GM11168 (cell line): ENCODE measurements at regions not wholly inside any gene's neighbourhood (a gene's known extent, or its start where the extent isn't known, plus 50 kb on each side); places are given as distances from the start of the nearest gene placed in this dataset.
"Not testable (repeated sequence)": the region's sequence is repeated elsewhere in the genome, so short reads cannot be mapped to it uniquely, and the experiment has no call there.

Experiments
- in situ Hi-C: fragments of 300-500 bp; cut with MboI; formaldehyde crosslinking; loops from one replicate; pipeline ENCODE4 v1.12.0; 2022; ENCODE audit warnings: low sequenced_read_pairs; ENCODE audit not compliant: unreplicated experiment

GRCh38 chr12:131395209-131395684 is 315.6 kb upstream of the SFSWAP start:
- in situ Hi-C loops: not testable (repeated sequence)

GRCh38 chr12:131395971-131396573 is 314.8 kb upstream of the SFSWAP start:
- in situ Hi-C loops: no loop called here

GRCh38 chr12:131397493-131398181 is 313.3 kb upstream of the SFSWAP start:
- in situ Hi-C loops: no loop called here

DNA sequence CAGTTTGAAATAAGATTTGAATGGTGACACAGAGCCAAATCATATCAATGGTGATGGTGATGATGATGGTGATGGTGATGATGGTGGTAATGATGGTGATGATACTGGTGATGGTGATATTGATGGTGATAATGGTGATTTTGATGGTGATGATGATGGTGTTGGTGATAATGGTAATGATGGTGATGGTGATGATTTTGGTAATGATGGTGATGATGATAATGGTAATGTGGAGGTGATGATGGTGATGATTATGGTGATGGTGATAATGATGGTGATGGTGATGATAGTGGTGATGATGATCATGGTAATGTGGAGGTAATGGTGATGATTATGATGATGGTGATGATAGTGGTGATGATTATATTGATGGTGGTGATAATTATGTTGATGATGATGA is 311.9 kb upstream of the SFSWAP start:
- in situ Hi-C loops: no loop called here

GRCh38 chr12:131400668-131401294 is 310.1 kb upstream of the SFSWAP start:
- in situ Hi-C loops: loop anchor here (5.0 kb wide), 1 partner anchor 133 kb away; no protein-coding TSS in a partner anchor

- in situ Hi-C loops: loop anchor here (5.0 kb wide), 1 partner anchor 135 kb away; no protein-coding TSS in a partner anchor
Measured at GRCh38 chr12:131401907-131402633, 308.8 kb upstream of the SFSWAP start.

- in situ Hi-C loops: loop anchor here (5.0 kb wide), 1 partner anchor 136 kb away; no protein-coding TSS in a partner anchor
Measured at GRCh38 chr12:131402781-131403396, 308.0 kb upstream of the SFSWAP start.

DNA sequence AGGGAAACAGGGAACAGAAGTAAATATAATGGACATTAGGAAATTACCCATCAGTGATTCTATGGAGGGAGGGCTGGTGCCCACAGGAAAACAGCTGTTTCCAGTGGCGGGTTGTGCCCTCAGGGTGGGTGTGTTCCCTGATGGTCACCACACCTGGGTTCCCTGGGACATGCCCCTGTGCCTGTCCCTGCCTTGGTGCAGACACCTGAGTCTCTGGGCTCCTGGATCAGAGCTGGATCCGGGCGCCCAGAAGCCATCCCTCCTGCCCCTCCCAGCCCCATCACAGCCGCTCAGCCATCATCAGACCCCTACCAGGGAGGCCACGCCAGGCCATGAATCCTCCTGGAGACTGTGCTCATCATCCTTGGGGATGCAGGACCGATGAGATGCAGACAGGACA is 307.2 kb upstream of the SFSWAP start:
- in situ Hi-C loops: loop anchor here (5.0 kb wide), 1 partner anchor 136 kb away; no protein-coding TSS in a partner anchor

DNA sequence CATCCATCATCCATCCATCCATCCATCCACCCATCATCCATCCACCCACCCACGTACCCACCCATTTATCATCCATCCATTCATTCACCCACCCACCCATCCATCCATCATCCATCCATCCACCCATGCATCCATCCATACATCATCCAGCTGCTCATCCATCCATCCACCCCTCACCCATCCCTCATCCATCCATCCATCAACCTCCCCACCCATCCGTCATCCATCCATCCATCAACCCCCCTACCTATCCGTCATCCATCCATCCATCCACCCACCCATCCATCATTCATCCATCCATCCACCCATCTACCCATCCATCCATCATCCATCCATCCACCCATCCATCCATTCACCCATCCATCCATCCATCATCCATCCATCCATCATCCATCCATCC is 306.2 kb upstream of the SFSWAP start:
- in situ Hi-C loops: loop anchor here (5.0 kb wide), 1 partner anchor 137 kb away; no protein-coding TSS in a partner anchor

GRCh38 chr12:131407221-131408035 is 303.5 kb upstream of the SFSWAP start:
- in situ Hi-C loops: no loop called here

- in situ Hi-C loops: no loop called here
Measured at GRCh38 chr12:131408036-131408365, 302.9 kb upstream of the SFSWAP start.

- in situ Hi-C loops: no loop called here
Measured at GRCh38 chr12:131408484-131408883, 302.4 kb upstream of the SFSWAP start.

DNA sequence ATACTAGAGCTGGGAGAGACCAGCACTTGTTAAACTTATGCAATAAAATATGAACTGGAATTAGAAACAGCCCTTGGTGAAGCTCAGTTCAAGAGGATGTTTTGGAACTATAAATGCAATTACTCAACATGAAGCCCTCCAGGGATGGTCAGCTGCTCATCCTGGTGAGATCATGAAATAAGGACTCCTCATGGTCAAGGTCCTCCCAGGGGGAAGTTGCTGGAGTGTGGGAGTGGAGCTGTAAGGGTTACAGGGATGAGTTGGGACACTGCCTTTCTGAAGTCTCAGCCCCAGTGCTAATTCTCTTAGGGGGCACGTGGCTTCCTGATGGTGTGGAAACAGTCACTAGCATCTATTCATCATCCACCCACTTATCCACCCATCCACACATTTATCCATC is 301.7 kb upstream of the SFSWAP start:
- in situ Hi-C loops: no loop called here

GRCh38 chr12:131411827-131412226 is 299.1 kb upstream of the SFSWAP start:
- in situ Hi-C loops: not testable (repeated sequence)

DNA sequence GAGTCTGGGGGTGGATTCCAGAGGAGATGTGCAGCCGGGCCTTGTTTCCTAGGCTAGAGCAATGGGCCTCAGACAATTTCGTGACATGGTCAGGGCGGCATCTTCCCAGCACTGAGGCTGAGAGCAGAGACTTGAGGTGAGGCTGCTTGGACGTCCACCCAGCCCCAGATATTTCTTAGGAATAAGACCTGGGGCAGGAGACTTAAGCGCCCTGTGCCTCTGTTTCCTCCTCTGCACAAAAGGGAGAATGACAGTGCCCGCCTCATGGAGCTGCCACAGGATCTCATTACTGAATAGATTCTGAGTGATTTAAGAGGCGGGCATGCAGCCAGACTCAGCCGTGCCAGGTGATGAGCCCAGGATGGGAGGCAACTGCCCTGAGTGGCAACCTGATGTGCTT is 297.9 kb upstream of the SFSWAP start:
- in situ Hi-C loops: no loop called here

DNA sequence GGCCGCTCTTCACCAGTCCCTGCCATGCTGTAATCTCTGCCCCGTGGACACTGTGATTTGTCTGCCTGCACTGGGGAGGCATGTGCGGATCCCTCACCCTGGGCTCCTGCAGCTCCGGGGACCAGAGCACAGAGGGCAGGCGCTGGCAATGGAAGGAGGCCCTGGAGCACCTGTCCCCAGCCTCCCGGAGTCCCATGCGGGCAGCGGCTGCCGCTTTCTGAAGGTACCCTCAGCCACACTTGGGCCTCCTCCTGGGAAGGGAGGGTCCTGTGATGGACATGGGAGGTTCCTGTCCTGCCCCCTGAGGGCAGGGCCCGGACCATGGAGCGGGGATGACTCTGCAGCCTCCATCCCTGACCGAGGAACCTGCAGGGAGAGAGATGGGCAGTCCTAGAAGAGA is 297.4 kb upstream of the SFSWAP start:
- in situ Hi-C loops: no loop called here

- in situ Hi-C loops: not testable (repeated sequence)
Measured at GRCh38 chr12:131414155-131414922, 296.6 kb upstream of the SFSWAP start.

- in situ Hi-C loops: no loop called here
Measured at GRCh38 chr12:131415781-131416180, 295.1 kb upstream of the SFSWAP start.

- in situ Hi-C loops: no loop called here
Measured at GRCh38 chr12:131418121-131418520, 292.8 kb upstream of the SFSWAP start.
